Psoas muscle (tissue), 7 donors: ENCODE measurements at regions not wholly inside any gene's neighbourhood (a gene's known extent, or its start where the extent isn't known, plus 50 kb on each side); places are given as distances from the start of the nearest gene placed in this dataset.
"Not testable (repeated sequence)": the region's sequence is repeated elsewhere in the genome, so short reads cannot be mapped to it uniquely, and the experiment has no call there.

Experiments used
- ATAC-seq, 4 donors: fragments of 200-7000 bp; cut with Tn5 transposase; one replicate each; pipeline ENCODE4 v1.9.1; 2020; ENCODE audit warnings: moderate library complexity in 3 of 4, mild to moderate bottlenecking in 2 of 4
- DNase-seq, 2 donors: peaks; one replicate each; pipeline ENCODE4 v3.0.0-alpha.2; 2020
- H3K27ac ChIP-seq: fragments of 200-600 bp; one replicate; pipeline ENCODE4 v1.8.0; 2022
- H3K27me3 ChIP-seq, 3 donors: fragments of 200-600 bp in 1 of 3; one replicate each; pipeline versions ENCODE4 v1.6.1 to v1.8.0; 2013 to 2022; ENCODE audit warnings: low read length in 2 of 3, mild to moderate bottlenecking in 2 of 3, moderate library complexity in 1 of 3; ENCODE audit not compliant: insufficient read depth in 3 of 3
- H3K36me3 ChIP-seq, 2 donors: fragments of 200-600 bp in 1 of 2; one replicate each; pipeline versions ENCODE4 v1.6.1 to v1.8.0; 2013 to 2022; ENCODE audit warnings: low read depth in 1 of 2, mild to moderate bottlenecking in 1 of 2, moderate library complexity in 1 of 2; ENCODE audit not compliant: insufficient read depth in 1 of 2
- H3K4me1 ChIP-seq: fragments of 200-600 bp; one replicate; pipeline ENCODE4 v1.8.0; 2022
- H3K4me3 ChIP-seq: fragments of 200-600 bp; one replicate; pipeline ENCODE4 v1.8.0; 2022; ENCODE audit warnings: mild to moderate bottlenecking
- H3K9me3 ChIP-seq: fragments of 200-600 bp; one replicate; pipeline ENCODE4 v1.8.0; 2022
- WGBS, 3 donors: extraction: QIAGEN DNeasy Blood & Tissue Kit; methylation state at CpG; one replicate each; pipeline versions ENCODE4 v1.1.6 to v1.1.7; 2013; 5-methylcytosine and 5-hydroxymethylcytosine counted together
- intact Hi-C, 2 donors: fragments of 100-400 bp; cut with DNase I; formaldehyde crosslinking; loops; one replicate each; pipeline versions ENCODE4 v1.11.0 to v1.14.2; 2022
- TF ChIP-seq, protein P1 (sequence below): fragments of 200-600 bp; IDR thresholded peaks from one replicate; pipeline ENCODE4 v1.8.0; 2022; ENCODE audit warnings: antibody characterized with exemption
- donor health status: healthy with polysubstance abuse.
- donor health status: DM: no; HTN: no; CAD: no; lungs with moderate emphysema.
- donor health status: Bipolar disorder and iron deficiency.
- donor health status: healthy.
- donor health status: DM: yes; HTN: yes; CAD: no.
- donor health status: DM: no; HTN: no; CAD: no.
- donor health status: DM: yes; HTN: yes; CAD: no.

DNA sequence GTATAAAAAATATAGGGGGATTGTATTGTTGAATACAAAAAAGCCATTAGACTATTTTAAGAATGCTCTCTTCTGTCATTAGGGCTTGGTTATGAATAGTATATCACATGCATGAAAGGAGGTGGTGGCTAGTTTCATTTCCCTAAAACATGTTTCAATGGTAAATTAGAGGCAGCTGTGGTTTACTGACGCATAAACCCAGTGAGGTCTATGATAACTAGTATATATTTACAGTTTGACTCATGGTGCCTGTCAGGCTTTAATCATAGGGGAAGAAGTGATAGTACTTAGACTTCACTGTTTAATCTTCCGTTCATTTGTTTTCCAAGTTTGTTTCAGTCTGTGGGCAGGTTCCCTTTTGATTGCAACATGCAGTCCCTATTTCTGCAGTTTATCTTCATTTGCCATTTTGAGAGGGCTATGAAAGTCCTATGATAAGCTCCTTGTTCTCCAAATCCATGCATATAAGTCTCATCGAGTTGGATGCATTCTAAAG lies 55.1 kb upstream of the MAP4K3 start:
- H3K36me3 ChIP-seq: no peaks in the 10 kb centered on the region
- DNase-seq: no peak
- TF ChIP-seq, protein P1, sequence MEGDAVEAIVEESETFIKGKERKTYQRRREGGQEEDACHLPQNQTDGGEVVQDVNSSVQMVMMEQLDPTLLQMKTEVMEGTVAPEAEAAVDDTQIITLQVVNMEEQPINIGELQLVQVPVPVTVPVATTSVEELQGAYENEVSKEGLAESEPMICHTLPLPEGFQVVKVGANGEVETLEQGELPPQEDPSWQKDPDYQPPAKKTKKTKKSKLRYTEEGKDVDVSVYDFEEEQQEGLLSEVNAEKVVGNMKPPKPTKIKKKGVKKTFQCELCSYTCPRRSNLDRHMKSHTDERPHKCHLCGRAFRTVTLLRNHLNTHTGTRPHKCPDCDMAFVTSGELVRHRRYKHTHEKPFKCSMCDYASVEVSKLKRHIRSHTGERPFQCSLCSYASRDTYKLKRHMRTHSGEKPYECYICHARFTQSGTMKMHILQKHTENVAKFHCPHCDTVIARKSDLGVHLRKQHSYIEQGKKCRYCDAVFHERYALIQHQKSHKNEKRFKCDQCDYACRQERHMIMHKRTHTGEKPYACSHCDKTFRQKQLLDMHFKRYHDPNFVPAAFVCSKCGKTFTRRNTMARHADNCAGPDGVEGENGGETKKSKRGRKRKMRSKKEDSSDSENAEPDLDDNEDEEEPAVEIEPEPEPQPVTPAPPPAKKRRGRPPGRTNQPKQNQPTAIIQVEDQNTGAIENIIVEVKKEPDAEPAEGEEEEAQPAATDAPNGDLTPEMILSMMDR: no peak
- WGBS, 3 donors: 35 to 59% (median 39%) methylated on average over 3 of the region's 3 CpGs
- intact Hi-C loops: loop anchor here in 1 of 2 donors (5.0 kb wide), 1 partner anchor 55 kb away; the partner anchor contains the start of gene MAP4K3
- no peak overlapping the region for H3K4me3 ChIP-seq
- peak; percentile 85 to 94 (median 90) for ATAC-seq
- no peaks in the 10 kb centered on the region for H3K9me3 ChIP-seq
- H3K27ac ChIP-seq: peak overlapping the region; percentile 79
- peaks cover 31% of the 10 kb centered on the region for H3K4me1 ChIP-seq
- no peaks in the 10 kb centered on the region for H3K27me3 ChIP-seq

DNA sequence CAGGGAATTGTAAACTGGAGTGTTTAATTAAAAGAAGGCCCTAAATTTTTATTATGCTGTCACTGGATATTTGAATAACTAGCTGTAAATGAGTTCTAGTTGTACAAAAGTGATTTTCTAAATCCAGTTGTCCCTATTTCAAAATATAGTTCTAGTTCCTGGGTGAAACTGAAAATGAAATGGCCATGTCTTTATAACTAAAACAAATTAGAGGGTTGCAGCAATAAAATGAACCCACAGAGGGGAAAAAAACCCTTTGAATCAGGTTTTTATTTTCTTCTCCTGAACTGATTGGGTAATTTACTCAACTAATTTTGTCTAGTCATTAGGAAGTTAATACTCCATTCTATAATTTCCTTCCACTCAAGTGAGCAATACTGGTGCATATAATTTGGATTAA lies 55.6 kb upstream of the MAP4K3 start:
- TF ChIP-seq, protein P1: no peak
- no peak for ATAC-seq
- Histone ChIP-seq H3K4me3 (no peak overlapping the region), H3K4me1 (peaks cover 31% of the 10 kb centered on the region), H3K27ac (peak overlapping the region; percentile 79), H3K36me3 (no peaks in the 10 kb centered on the region), H3K9me3 (no peaks in the 10 kb centered on the region), H3K27me3 (no peaks in the 10 kb centered on the region)
- intact Hi-C loops: loop anchor here in 1 of 2 donors (5.0 kb wide), 1 partner anchor 55 kb away; the partner anchor contains the start of gene MAP4K3
- DNase-seq: no peak

DNA sequence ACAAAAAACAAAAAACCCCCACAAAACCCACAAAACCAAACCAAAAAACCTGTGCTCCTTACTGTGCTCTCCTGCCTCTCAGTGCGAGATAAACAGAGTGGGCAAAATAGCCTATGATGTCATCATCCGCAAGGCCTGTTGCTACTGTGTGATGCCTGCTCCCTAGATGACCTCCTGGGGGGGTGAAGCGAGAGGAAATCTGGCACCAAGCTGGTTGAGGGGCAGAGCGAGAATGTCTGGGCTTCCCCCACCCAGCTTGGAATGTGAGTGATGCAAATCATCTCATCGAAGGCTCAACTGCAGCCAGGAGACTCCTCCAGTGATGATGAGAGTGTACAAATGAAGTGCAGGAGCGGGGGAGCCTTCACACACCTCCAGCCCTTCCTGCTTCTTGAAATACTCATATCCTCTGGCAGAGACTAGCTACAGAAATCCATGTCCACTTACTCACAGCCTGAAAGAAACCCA lies 57.7 kb upstream of the MAP4K3 start:
- Histone ChIP-seq H3K9me3 (no peaks in the 10 kb centered on the region), H3K36me3 (no peaks in the 10 kb centered on the region), H3K4me3 (no peak overlapping the region), H3K4me1 (peaks cover 31% of the 10 kb centered on the region), H3K27ac (peak overlapping the region; percentile 73), H3K27me3 (no peaks in the 10 kb centered on the region)
- WGBS, 3 donors: 26 to 43% (median 33%) methylated on average over 6 of the region's 6 CpGs
- TF ChIP-seq, protein P1: no peak
- DNase-seq: peak in 1 of 2 donors; percentile 31
- peak; percentile 76 to 83 (median 79) for ATAC-seq
- intact Hi-C loops: loop anchor here in 1 of 2 donors (5.0 kb wide), 1 partner anchor 58 kb away; the partner anchor contains the start of gene MAP4K3

DNA sequence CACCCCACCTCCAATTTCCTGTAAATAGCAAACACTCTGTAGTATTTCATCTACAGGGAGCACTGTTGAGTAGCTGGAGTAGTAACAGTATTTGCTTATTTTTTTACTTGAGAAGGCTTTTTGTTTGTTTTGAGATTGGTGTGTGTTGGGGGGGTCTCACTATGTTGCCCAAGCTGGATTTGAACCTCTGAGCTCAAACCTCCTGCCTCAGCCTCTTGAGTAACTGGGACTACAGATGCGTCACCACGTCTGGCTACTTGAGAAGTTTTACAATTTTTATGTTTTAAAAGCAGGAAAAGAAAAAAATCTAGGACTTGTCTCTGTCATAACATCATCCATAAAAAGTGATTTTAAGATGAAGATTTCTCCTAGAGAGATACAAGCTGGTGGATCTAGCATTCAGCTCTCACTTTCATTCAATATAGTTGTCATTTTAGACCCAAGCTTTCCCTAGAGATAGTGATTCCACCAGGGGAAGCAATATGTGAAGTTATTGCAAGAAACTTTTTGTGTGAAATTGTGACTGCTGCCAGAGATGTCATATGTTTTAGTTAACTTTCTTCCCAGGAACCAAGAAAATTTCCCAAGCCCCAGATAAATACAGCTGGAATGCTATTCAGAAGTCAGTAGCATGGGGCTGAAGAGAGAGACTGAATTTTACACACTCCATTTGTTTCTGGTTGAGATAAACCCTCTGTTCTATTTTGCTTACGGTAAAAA lies 60.2 kb upstream of the MAP4K3 start:
- Histone ChIP-seq H3K27ac (no peak overlapping the region), H3K4me3 (no peak overlapping the region), H3K36me3 (no peaks in the 10 kb centered on the region), H3K27me3 (no peaks in the 10 kb centered on the region), H3K9me3 (no peaks in the 10 kb centered on the region), H3K4me1 (peaks cover 31% of the 10 kb centered on the region)
- DNase-seq: no peak
- no peak for ATAC-seq
- TF ChIP-seq, protein P1: no peak
- intact Hi-C loops: no loop called here
- WGBS, 3 donors: 65 to 78% (median 76%) methylated on average over 3 of the region's 3 CpGs

DNA sequence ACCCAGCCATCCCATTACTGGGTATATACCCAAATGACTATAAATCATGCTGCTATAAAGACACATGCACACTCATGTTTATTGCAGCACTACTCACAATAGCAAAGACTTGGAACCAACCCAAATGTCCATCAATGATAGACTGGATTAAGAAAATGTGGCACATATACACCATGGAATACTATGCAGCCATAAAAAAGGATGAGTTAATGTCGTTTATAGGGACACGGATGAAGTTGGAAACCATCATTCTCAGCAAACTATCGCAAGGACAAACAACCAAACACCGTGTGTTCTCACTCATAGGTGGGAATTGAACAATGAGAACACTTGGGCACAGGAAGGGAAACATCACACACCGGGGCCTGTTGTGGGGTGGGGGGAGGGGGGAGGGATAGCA lies 61.1 kb upstream of the MAP4K3 start:
- H3K27me3 ChIP-seq, H3K27ac ChIP-seq, ATAC-seq, H3K9me3 ChIP-seq, DNase-seq, H3K4me3 ChIP-seq, intact Hi-C loops, H3K36me3 ChIP-seq: not testable (repeated sequence)
- peaks cover 26% of the 10 kb centered on the region for H3K4me1 ChIP-seq
- WGBS, 3 donors: 86 to 93% (median 92%) methylated on average over 5 of the region's 5 CpGs
